Ovary (tissue), 3 donors: ENCODE measurements at regions not wholly inside any gene's neighbourhood (a gene's known extent, or its start where the extent isn't known, plus 50 kb on each side); places are given as distances from the start of the nearest gene placed in this dataset.

Experiments used
- EP300 ChIP-seq: sonication (generic); formaldehyde crosslinking; IDR thresholded peaks from one replicate; pipeline ENCODE4 v1.6.1; 2017; ENCODE audit warnings: antibody characterized with exemption
- POLR2A ChIP-seq: fragments of 450-650 bp; IDR thresholded peaks from one replicate; pipeline ENCODE4 v1.6.1; 2017; ENCODE audit warnings: antibody characterized with exemption, mild to moderate bottlenecking, moderate library complexity
- TF ChIP-seq, protein P1 (sequence below), 3 donors: fragments of 450-650 bp in 2 of 3; fragments of 200-600 bp in 1 of 3; IDR thresholded peaks; one replicate each; pipeline versions ENCODE4 v1.5.1 to v1.8.0; 2016 to 2022; ENCODE audit warnings: antibody characterized with exemption in 3 of 3, mild to moderate bottlenecking in 1 of 3
- donor health status: DM: no; HTN: no; CAD: no.

- TF ChIP-seq EP300 (no peak), POLR2A (no peak)
- TF ChIP-seq, protein P1, sequence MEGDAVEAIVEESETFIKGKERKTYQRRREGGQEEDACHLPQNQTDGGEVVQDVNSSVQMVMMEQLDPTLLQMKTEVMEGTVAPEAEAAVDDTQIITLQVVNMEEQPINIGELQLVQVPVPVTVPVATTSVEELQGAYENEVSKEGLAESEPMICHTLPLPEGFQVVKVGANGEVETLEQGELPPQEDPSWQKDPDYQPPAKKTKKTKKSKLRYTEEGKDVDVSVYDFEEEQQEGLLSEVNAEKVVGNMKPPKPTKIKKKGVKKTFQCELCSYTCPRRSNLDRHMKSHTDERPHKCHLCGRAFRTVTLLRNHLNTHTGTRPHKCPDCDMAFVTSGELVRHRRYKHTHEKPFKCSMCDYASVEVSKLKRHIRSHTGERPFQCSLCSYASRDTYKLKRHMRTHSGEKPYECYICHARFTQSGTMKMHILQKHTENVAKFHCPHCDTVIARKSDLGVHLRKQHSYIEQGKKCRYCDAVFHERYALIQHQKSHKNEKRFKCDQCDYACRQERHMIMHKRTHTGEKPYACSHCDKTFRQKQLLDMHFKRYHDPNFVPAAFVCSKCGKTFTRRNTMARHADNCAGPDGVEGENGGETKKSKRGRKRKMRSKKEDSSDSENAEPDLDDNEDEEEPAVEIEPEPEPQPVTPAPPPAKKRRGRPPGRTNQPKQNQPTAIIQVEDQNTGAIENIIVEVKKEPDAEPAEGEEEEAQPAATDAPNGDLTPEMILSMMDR (IDR thresholded peaks at IDR 0.05), result no peak
These were observed 104.4 kb downstream of the DAD1 start for GRCh38 chr14:22484632-22485031.
